ENCODE measurements at regions not wholly inside any gene's neighbourhood (a gene's known extent, or its start where the extent isn't known, plus 50 kb on each side); places are given as distances from the start of the nearest gene placed in this dataset.
"Not testable (repeated sequence)": the region's sequence is repeated elsewhere in the genome, so short reads cannot be mapped to it uniquely, and the experiment has no call there.

GRCh38 chr6:163739408-163739725 is 324.8 kb downstream of the QKI start:
- DNase-seq (ENCODE audit: low spot score), result no peak

- DNase-seq (ENCODE audit: low spot score), result no peak
Observed at GRCh38 chr6:163738725-163739407, 324.3 kb downstream of the QKI start.

- DNase-seq (ENCODE audit: low spot score), result no peak
Observed at GRCh38 chr6:163738304-163738703, 323.8 kb downstream of the QKI start.

GRCh38 chr6:163735076-163735475 is 320.6 kb downstream of the QKI start:
- no peak for DNase-seq (ENCODE audit: low spot score)

- no peak for DNase-seq (ENCODE audit: low spot score)
Observed at GRCh38 chr6:163733061-163733460, 318.5 kb downstream of the QKI start.

GRCh38 chr6:163732479-163732878 is 318.0 kb downstream of the QKI start:
- no peak for DNase-seq (ENCODE audit: low spot score)

- not testable (repeated sequence) for DNase-seq (ENCODE audit: low spot score)
Observed at GRCh38 chr6:163732014-163732351, 317.5 kb downstream of the QKI start.

- no peak for DNase-seq (ENCODE audit: low spot score)
Observed at GRCh38 chr6:163731215-163732013, 316.9 kb downstream of the QKI start.

GRCh38 chr6:163730246-163731210 is 316.0 kb downstream of the QKI start:
- no peak for DNase-seq (ENCODE audit: low spot score)

GRCh38 chr6:163729127-163729872 is 314.8 kb downstream of the QKI start:
- no peak for DNase-seq (ENCODE audit: low spot score)

- no peak for DNase-seq (ENCODE audit: low spot score)
Observed at GRCh38 chr6:163728442-163729126, 314.1 kb downstream of the QKI start.

GRCh38 chr6:163726037-163726695 is 311.6 kb downstream of the QKI start:
- DNase-seq (ENCODE audit: low spot score), result no peak

- no peak for DNase-seq (ENCODE audit: low spot score)
Observed at GRCh38 chr6:163725008-163725941, 310.8 kb downstream of the QKI start.

GRCh38 chr6:163724196-163724595 is 309.7 kb downstream of the QKI start:
- DNase-seq (ENCODE audit: low spot score), result no peak

GRCh38 chr6:163723759-163724158 is 309.2 kb downstream of the QKI start:
- DNase-seq (ENCODE audit: low spot score), result no peak

GRCh38 chr6:163721922-163722692 is 307.6 kb downstream of the QKI start:
- no peak for DNase-seq (ENCODE audit: low spot score)

- no peak for DNase-seq (ENCODE audit: low spot score)
Observed at GRCh38 chr6:163721435-163721834, 306.9 kb downstream of the QKI start.

GRCh38 chr6:163720460-163721235 is 306.1 kb downstream of the QKI start:
- DNase-seq (ENCODE audit: low spot score), result no peak
